MCF 10A (cell line): ENCODE measurements at regions not wholly inside any gene's neighbourhood (a gene's known extent, or its start where the extent isn't known, plus 50 kb on each side); places are given as distances from the start of the nearest gene placed in this dataset.
A peak's percentile ranks its signal among the peaks of the same experiment; 100 is the strongest.

ENCODE experiments used
- BruUV-seq: library from RNA; stranded (reverse); fragments of 400-500 nt; replicated peaks from 2 replicates; lab custom pipeline; 2021; lab: Mats Ljungman, UMichigan
- CTCF ChIA-PET: fragments of 300-600 bp; sonication (Branson Sonifier 250); formaldehyde crosslinking; extraction: SDS; loops from one replicate; lab custom pipeline; 2021; ENCODE audit warnings: antibody characterized with exemption, inconsistent platforms; lab: Yijun Ruan, JAX
- POLR2A ChIA-PET: fragments of 300-600, 350-650 bp; sonication (Branson Sonifier 250); formaldehyde crosslinking; extraction: SDS; loops from one replicate; lab custom pipeline; 2020; ENCODE audit warnings: antibody characterized with exemption, inconsistent platforms; lab: Yijun Ruan, JAX
- DNase-seq: peaks from one replicate; pipeline ENCODE4 v3.0.0-alpha.2; 2018; ENCODE audit not compliant: unreplicated experiment
- H3K27ac Mint-ChIP-seq: one replicate; pipeline ENCODE4 v1.8.0; 2022; ENCODE audit warnings: mild to moderate bottlenecking, low read depth, mixed read lengths; ENCODE audit not compliant: unreplicated experiment
- H3K27me3 Mint-ChIP-seq: one replicate; pipeline ENCODE4 v1.8.0; 2022; ENCODE audit warnings: mixed read lengths; ENCODE audit not compliant: insufficient read depth, unreplicated experiment
- H3K36me3 Mint-ChIP-seq: one replicate; pipeline ENCODE4 v1.8.0; 2022; ENCODE audit warnings: mild to moderate bottlenecking, moderate library complexity, mixed read lengths; ENCODE audit not compliant: insufficient read depth, unreplicated experiment
- H3K4me1 Mint-ChIP-seq: one replicate; pipeline ENCODE4 v1.8.0; 2022; ENCODE audit warnings: mixed read lengths; ENCODE audit not compliant: insufficient read depth, unreplicated experiment
- H3K4me3 Mint-ChIP-seq: one replicate; pipeline ENCODE4 v1.8.0; 2022; ENCODE audit warnings: mild to moderate bottlenecking, moderate library complexity, mixed read lengths; ENCODE audit not compliant: unreplicated experiment
- H3K9me3 Mint-ChIP-seq: one replicate; pipeline ENCODE4 v1.8.0; 2022; ENCODE audit warnings: mixed read lengths; ENCODE audit not compliant: unreplicated experiment
- intact Hi-C: fragments of 100-400 bp; cut with micrococcal nuclease; formaldehyde crosslinking; loops from 2 replicates; pipeline ENCODE4 v1.14.1; 2022
- TF ChIP-seq, protein P1 (sequence below): fragments of 200-600 bp; IDR thresholded peaks from one replicate; pipeline ENCODE4 v1.8.0; 2022; ENCODE audit warnings: antibody characterized with exemption, mild to moderate bottlenecking; ENCODE audit not compliant: unreplicated experiment

DNA sequence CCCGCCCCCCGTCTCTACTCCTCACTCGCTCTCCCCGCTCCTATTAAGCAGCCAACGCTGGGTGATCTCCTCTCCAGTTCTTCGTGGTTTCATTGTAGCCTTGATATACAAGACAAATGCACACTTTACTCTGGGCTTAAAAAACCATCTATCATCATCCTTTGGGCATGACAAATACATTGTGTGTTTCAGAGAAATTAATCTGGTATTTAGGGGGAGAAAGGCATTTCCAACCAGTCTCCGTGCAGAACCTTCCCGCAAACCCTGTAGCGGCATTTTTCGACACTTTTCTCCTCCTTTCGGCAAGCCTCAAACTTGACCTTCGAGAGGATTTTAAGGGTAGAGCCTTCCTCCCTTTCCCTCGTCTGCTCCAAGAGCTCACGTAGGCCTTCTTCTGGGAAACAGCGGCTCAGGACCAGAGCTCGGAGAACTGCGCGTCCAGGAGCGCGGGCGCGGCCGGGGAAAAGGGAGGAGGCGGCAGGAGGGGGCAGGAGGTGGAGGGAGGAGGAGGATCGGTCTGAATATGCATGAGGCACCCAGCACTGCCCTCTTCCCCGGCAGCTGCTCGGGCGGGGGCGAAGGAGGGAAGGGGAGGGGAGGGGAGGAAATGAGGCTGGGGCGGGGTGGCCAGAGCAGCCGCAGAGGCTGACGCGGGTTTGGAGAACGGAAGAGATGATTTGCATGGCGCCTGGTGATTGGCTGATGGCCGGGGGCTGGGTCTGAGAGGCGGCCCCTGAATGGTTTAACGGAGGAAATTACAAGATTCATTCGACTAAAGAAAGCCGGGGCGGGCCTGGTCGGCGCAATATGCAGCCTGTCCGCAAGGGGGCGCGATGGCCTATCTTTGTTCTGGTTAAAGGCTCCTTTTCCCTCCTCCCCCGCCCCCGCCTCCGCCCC lies 127.5 kb downstream of the TMEM161B start:
- BruUV-seq = no TSS peak
- H3K4me3 Mint-ChIP-seq = no peak overlapping the region
- POLR2A ChIA-PET = no interaction called here

DNA sequence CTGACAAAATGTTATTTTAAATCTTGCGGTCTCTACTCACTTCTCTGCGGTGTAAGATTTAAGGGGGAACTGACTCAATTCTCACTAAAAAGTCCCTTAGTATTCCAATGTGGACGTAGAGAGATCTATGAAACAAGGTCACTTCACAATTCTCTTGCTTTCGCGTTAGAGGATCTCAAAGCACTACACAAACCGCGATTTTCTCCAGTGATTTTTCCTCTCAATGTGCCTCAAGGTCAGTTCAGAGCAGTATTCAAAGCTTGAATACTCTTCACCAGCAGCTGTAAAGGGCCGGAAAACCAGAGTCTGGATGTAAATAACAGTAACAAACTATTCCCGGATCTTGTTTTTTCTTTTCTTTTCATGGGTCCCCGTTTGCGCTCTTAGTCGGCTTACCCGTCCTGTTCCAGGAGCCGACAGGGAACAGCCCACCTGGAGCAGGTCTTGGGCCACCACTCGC lies 128.2 kb downstream of the TMEM161B start:
- Mint-ChIP-seq H3K27me3 (peaks cover 17% of the 10 kb centered on the region), H3K4me1 (no peaks in the 10 kb centered on the region), H3K9me3 (no peaks in the 10 kb centered on the region), H3K36me3 (no peaks in the 10 kb centered on the region), H3K4me3 (no peak overlapping the region), H3K27ac (no peak overlapping the region)
- CTCF ChIA-PET = interaction anchor here (0.5 kb wide), 1 partner anchor 533 kb away, joined by 3 read pairs; no protein-coding TSS in a partner anchor
- TF ChIP-seq, protein P1, sequence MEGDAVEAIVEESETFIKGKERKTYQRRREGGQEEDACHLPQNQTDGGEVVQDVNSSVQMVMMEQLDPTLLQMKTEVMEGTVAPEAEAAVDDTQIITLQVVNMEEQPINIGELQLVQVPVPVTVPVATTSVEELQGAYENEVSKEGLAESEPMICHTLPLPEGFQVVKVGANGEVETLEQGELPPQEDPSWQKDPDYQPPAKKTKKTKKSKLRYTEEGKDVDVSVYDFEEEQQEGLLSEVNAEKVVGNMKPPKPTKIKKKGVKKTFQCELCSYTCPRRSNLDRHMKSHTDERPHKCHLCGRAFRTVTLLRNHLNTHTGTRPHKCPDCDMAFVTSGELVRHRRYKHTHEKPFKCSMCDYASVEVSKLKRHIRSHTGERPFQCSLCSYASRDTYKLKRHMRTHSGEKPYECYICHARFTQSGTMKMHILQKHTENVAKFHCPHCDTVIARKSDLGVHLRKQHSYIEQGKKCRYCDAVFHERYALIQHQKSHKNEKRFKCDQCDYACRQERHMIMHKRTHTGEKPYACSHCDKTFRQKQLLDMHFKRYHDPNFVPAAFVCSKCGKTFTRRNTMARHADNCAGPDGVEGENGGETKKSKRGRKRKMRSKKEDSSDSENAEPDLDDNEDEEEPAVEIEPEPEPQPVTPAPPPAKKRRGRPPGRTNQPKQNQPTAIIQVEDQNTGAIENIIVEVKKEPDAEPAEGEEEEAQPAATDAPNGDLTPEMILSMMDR = no peak
- intact Hi-C loops = loop anchor here (5.0 kb wide), 1 partner anchor 542 kb away; no protein-coding TSS in a partner anchor
- POLR2A ChIA-PET = interaction anchor here (0.6 kb wide), 1 partner anchor 12 kb away, joined by 3 read pairs; no protein-coding TSS in a partner anchor
- no TSS peak for BruUV-seq
- no peak for DNase-seq

More for the DNA sequence above, 127.5 kb downstream of the TMEM161B start:
- intact Hi-C loops = loop anchor here (5.0 kb wide), 1 partner anchor 541 kb away; no protein-coding TSS in a partner anchor
- Mint-ChIP-seq H3K4me1 (no peaks in the 10 kb centered on the region), H3K27me3 (peaks cover 15% of the 10 kb centered on the region), H3K27ac (no peak overlapping the region), H3K9me3 (no peaks in the 10 kb centered on the region), H3K36me3 (no peaks in the 10 kb centered on the region)
- peak; percentile 86 for DNase-seq
- CTCF ChIA-PET = interaction anchor here (0.5 kb wide), 1 partner anchor 534 kb away, joined by 3 read pairs; no protein-coding TSS in a partner anchor
- TF ChIP-seq, protein P1 = peak; percentile 47

DNA sequence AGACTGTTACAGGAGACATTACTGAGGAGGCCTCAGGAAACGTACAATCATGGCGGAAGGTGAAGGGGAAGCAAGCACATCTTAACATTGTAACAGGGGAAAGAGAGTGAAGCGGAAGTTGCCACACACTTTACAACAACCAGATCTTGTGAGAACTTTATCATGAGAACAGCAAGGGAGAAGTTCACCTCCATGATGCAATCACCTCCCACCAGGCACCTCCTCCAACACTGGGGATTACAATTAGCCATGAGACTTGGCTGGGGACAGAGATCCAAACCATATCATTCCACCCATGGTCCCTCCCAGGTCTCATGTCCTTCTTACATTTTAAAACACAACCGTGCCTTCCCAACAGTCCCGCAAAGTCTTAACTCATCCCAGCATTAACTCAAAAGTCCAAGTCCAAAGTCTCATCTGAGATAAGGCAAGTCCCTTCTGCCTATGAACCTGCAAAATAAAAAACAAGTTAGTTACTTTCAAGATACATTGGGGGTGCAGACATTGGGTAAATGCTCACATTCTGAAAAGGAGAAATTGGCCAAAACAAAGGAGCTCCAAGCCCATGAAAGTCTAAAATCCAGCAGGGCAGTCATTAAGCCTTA lies 138.3 kb downstream of the TMEM161B start:
- Mint-ChIP-seq H3K4me3 (no peak overlapping the region), H3K36me3 (no peaks in the 10 kb centered on the region), H3K27ac (no peak overlapping the region), H3K27me3 (peaks cover 52% of the 10 kb centered on the region), H3K9me3 (peaks cover under 1% of the 10 kb centered on the region), H3K4me1 (no peaks in the 10 kb centered on the region)
- intact Hi-C loops = no loop called here
- TF ChIP-seq, protein P1 = no peak
- DNase-seq = no peak
- ChIA-PET CTCF (no interaction called here), POLR2A (no interaction called here)
- no TSS peak for BruUV-seq

DNA sequence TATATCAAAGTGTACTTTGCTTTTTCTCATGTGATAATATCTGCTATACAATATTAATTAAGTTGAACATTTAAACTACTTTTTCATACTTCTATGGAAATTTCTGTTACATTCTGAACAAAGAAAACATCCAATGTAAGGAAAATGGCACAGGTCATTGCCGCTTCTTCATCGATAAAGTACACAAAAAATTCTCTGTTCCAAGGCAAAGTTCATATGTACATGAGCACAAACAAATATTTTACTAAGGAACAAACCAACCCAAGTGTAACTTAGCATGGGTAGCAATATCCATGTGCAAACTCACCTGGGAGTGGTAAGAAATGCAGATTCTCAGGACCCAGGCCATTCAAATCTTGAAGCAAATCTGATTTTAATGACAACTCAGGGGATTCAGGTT lies 139.8 kb downstream of the TMEM161B start:
- POLR2A ChIA-PET = interaction anchor here (0.7 kb wide), 1 partner anchor 87 kb away, joined by 4 read pairs; no protein-coding TSS in a partner anchor
- Mint-ChIP-seq H3K36me3 (no peaks in the 10 kb centered on the region), H3K4me1 (no peaks in the 10 kb centered on the region), H3K27me3 (peaks cover 37% of the 10 kb centered on the region), H3K27ac (no peak overlapping the region), H3K9me3 (peaks cover 13% of the 10 kb centered on the region), H3K4me3 (no peak overlapping the region)
- no TSS peak for BruUV-seq
- intact Hi-C loops = no loop called here
- DNase-seq = no peak
- TF ChIP-seq, protein P1 = no peak
- CTCF ChIA-PET = interaction anchor here (0.6 kb wide), 1 partner anchor 560 kb away, joined by 3 read pairs; no protein-coding TSS in a partner anchor
